Fibroblast of peridontal ligament (primary cell): ENCODE measurements at regions not wholly inside any gene's neighbourhood (a gene's known extent, or its start where the extent isn't known, plus 50 kb on each side); places are given as distances from the start of the nearest gene placed in this dataset.
A peak's percentile ranks its signal among the peaks of the same experiment; 100 is the strongest.

Experiments
- DNase-seq: peaks from one replicate; pipeline ENCODE4 v3.0.0-alpha.2; 2010; ENCODE audit errors: extremely low read depth

DNA sequence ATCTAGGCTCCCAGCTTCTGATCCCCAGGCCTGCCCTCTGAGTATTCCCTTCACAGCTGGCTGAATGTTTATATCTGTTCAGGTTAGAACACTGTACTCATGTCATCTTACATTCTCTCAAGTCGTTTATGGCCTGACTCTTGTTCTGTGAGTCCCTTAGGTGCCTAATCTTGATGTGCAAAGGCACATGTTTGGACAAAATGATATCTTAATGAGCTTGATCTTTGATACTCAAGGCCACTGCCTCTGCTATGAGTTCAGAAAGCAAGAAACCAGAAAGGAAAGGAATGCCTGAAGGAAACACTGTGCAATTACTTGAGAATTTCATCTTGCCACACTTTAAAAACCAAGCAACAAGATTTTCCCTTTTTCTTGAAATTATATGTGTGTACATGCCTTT, 391.8 kb upstream of the ZNF608 start:
- DNase-seq = no peak

DNA sequence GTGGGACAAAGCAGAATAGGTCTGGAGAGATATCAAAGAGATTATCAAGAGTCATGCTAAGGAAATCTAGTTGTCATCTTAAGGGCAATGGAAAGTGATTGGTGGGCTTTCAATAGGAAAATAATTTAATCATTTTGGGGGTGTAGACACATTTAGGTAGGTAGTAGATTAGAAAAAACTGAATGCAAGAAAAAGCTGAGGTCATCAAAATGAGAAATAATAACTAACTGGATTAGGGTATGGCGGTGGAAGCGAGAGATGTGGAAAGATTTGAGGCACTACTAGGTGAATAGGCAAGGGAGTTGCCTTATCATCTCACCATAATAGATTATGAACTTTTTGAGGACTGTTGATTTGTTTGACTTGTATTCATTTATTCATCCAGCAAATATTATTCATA, 393.2 kb upstream of the ZNF608 start:
- no peak for DNase-seq

DNA sequence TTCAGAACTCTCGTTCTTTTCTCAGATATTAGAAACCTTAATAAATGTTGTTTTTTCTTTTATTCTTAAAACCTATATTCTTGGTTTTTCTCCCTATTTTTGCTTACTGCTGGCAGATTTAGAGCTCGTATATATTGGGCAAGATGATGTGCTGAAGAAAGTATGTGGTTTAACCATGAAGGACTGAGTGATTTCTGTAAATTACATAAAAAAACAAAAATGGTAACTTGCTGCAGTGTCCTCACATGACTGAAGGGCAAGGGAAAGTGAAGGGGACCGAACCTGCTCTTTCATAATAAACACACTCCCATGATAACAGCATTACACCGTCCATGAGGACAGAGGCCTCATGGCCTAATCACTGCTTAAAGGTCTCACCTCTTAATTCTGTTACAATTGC, 393.8 kb upstream of the ZNF608 start:
- peak; percentile 64 for DNase-seq

DNA sequence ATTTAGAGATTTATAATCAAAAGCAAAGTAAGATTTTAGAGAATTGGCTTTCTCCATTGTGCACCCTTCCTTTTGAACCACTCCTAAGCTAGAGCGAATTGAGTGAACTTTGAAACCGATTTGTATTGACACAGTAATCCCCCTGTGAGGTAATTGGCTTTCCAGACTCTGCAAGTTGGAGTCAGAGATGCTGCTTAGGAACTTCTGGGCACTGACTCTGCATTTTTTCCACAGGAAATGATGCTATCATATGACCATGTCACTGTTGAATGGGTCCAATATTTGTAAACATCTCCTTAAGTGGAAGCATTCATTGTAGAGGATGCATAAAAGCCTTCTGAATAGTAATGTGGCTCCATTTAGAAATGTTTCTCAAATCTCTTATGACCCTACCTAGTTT, 394.4 kb upstream of the ZNF608 start:
- DNase-seq = peak; percentile 98

DNA sequence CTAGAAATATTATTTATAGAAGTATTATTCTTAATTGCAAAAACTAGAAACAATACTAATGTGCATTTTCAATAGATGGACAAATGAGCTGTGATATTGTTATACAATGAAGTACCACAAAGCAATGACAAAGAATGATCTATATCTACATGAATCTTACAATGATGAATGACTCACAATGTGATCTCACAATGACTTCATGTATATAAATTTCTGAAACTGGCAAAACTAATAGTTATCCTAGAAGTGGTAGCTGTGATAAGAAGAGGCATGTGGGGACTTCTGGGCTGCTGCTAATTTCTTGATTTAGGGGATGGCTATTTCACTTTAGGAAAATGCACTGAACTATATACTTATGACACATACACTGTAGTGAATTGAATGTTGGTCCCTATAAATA, 396.0 kb upstream of the ZNF608 start:
- DNase-seq = no peak

DNA sequence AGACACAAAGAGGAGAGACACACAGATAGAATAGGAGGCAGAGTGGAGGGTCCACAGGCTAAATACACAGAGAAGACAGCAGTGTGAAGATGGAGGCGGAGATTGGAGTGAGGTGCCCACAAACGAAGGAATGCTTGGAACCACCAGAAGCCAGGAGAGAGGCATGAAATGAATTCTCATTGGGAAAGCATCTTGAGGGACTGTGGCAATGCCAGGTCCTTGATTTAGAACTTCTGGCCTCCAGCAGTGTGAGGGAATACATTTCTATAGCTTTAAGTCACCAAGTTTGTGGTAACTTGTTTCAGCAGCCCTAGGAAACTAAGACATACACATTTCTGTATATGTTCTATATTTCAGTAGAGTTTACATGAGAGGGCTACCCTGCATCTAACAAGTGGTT, 396.6 kb upstream of the ZNF608 start:
- DNase-seq = no peak

DNA sequence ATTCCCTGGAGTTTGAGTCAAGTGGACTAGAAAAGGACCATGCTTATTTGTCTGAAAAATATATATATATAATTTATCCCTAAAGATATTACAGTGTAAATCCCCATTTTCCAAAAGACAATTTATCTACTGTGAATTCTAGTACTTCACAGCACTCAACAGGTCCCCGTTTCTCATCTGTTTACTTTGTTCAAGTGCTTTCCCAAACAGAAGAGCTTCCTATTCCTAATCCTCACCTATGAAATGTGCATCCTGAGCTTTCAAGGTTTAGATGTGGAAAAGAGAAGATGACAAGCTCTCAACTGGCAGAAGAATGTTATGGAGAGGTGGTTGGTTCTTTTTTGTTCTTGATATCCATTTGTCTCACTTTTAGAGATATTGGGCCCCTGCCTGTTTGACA, 401.6 kb upstream of the ZNF608 start:
- DNase-seq = no peak

DNA sequence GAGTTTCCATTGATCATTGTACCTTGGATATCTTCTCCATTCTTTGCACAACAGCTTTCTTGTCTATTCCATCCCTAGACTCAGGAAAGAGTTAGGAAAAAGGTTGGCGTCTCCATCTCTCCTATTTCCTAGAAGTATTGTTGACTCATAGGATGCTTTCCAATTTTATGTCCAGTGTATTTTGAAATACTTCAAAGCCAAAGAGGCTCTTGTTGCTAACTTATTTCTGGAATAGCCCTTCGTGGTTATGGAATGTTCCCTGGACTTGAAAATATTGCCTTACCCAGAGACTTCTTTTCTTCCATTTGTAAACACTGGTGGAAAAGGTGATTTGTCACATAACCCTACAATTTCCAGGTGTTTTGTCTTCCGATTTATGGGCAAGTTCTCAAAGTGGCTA, 402.3 kb upstream of the ZNF608 start:
- DNase-seq = peak; percentile 67

DNA sequence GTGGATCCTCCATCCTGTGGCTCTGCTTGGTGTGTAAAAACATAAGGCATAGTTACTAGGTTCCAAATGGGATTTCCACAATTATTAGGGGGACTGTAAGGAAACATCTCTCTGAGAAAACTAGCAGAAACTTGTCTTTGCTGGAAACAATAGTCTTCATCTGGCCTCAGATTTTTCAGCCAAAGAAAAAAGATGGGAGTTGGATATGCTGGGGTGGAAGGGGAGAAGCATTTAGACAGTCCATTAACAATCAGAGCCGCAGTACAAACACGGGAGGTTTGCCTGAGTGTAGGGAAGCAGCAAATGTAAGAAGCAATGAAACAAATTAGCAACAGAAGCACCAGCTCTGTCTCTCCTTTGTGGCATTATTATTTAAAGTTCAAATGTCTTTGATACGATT, 402.7 kb upstream of the ZNF608 start:
- no peak for DNase-seq

DNA sequence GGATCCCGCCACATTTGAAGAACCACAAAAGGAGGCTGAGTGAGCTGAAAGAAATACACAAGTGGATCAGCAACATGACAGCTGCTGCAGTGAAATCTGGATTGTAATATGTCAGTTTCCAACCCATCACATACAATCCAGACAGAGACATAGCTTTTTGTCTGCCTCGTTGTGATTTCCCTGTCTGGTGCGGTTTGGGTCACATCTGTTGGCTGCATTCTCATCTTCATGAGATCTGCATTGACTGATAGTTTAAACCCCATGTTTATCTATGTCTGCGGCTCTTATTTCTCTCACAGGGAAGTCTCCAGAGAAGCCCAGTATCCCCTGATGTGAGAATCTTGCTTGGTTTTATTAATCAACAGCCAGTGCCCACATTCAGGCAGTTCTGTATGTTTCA, 403.1 kb upstream of the ZNF608 start:
- no peak for DNase-seq

DNA sequence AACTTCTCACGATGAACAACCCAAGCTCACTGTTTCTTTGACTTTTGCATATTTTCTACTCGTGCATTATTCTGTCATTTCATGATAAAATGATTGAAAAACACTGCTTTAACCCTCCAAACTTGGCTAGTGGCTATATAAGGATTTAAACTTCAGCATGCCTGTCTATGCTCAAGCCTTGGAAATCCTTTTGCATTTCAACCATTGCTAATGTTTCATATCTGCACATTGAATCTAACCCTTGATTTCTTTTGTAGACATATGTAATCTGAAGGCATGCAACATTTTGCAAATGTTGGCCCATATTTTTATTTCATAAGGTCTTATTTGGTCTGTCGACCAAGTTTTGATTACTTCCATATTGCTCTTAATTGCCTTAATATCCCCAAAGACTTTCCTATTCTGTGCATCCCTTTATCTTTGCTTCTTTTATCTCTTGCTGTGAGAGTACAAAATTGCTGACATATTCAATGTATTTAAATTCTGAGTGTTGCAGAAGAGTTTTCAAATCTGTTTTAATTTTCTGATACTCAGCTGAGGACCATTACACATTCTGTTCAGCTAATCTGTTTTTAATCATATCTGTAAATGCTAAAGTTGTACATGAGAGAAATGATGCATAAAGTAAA, 403.7 kb upstream of the ZNF608 start:
- DNase-seq = no peak

DNA sequence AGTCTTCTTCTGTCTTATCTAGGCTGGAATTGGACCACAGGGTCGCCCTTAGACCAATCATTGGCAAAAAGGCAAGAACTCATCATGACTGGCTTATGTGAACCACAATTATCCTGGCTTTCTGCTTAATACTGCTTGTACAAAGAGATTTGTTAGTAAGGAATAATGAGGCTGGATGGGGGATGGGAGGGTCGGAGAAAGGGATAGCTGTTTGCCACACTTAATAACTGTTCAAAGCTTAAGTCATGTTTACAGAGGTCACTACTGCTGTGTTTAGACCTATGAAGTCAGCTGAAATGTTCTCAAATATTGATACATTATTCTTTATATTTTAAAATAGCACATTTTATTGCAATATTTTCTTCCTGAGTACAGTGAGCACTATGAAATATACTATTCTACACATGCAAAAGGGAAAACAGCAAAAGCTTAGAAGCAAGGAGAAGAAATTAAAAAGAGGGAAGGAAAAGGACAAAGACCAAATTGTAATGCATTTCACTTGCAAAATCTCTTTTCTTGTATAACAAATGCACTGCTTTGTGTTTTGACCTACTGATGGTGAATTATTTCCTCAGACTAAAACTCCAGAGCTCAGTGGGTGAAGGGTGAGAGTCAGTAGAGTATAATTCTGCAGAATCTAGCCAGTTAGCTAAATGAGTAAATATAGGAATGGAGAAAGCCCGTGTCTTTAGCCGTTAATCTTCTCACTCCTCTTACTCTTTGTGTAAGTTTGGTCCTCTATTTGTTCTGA, 404.9 kb upstream of the ZNF608 start:
- no peak for DNase-seq

DNA sequence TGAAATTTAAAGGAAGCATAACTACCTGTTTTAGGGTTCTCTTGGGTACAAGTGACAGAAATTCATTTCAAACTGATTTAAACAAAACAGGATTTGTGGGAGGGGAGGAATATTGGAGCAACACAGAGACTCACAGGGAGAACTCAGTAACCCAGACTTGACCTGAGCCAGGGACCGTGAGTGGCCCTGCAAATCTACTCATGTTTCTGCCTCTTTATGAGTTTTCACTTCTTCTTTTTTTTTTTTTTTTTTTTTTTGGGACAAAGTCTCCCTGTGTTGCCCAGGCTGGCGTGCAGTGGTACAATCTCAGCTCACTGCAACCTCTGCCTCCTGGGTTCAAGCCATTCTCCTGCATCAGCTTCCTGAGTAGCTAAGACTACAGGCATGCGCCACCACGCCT, 405.6 kb upstream of the ZNF608 start:
- DNase-seq = no peak

DNA sequence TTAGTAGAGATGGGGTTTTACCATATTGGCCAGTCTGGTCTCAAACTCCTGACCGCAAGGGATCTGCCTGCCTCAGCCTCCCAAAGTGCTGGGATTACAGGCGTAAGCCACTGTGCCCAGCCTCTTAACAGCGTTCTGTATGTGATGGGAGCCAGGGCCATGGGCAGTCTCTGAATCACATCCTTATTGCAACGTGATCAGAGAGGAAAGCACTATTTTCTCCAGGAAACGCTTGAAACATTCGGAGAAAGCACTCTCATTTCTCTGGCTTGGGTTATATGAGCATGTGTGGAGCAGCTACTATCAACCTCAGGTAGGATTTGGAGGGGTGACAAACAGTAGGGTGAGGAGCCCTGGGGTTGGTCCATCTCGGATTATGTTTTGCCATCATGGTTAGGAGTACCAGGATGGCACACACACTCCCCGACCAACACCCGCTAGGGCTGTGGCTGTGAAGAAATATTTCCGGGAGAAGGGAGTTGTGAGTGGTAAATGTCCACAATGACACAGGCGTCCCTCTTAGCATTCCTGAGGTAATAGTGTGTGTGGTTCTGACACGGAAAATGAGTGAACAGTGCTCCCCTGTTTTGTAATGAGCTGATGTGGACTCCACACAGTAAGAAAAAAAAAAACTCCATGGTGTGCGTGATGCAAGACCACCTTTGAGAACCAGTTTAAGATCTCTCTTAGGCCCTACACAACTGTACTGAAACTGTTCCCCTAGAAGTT, 406.2 kb upstream of the ZNF608 start:
- DNase-seq = no peak

DNA sequence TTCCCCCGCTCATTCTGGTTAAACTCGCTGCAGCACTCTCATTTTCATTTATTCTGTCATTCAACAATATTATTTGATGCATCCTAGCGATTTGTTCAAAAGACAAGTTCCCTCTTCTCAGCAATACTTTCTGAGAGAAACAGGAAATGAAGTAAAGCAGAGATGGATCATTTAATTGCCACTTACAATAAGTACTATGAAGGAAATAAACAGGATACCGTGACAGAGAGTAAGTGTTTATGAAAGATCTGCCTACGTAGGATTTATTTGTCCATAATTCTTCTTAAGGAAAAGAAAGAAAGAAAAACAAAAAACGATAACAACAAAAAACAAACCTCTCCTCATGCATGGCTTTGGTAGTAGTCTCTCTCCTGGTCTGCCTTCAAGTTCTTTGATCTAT, 406.8 kb upstream of the ZNF608 start:
- no peak for DNase-seq

DNA sequence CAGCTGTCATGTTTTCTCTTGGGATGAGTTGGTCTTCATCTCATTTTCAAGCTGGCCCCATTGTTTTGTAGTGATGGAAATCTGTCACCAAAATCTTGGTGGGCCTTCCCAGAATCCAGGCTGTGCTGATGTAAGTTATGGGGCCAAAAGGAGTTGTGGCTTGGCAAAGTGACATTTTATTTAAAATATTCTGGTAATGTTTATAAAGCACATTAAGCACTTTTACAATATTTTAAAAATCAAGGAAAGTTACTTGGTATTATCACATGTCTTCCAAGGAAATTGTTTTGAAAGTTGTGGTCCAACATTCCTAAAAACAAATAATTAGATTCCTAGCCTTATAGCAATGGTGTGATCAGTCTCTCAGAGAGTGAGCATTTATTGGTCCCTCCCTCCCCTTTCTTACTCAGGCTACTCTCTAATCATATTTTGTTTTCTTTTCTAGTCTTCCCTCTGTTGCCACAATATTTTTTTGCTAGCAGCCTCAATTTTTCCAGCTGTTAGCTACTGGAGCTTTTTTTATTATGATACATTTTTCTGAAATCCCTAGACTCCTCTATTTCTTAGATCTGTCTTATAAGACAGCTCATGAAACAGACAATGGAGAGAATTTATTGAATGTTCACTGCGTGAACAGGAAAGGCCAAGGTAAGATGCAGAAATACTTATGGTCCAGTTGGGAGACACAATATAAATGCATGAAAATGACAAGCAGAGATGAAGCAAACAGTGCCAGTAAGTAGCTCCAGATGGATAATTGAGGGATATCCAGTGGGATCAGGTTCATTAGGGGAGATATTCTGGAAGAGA, 408.1 kb upstream of the ZNF608 start:
- DNase-seq = peak; percentile 86

DNA sequence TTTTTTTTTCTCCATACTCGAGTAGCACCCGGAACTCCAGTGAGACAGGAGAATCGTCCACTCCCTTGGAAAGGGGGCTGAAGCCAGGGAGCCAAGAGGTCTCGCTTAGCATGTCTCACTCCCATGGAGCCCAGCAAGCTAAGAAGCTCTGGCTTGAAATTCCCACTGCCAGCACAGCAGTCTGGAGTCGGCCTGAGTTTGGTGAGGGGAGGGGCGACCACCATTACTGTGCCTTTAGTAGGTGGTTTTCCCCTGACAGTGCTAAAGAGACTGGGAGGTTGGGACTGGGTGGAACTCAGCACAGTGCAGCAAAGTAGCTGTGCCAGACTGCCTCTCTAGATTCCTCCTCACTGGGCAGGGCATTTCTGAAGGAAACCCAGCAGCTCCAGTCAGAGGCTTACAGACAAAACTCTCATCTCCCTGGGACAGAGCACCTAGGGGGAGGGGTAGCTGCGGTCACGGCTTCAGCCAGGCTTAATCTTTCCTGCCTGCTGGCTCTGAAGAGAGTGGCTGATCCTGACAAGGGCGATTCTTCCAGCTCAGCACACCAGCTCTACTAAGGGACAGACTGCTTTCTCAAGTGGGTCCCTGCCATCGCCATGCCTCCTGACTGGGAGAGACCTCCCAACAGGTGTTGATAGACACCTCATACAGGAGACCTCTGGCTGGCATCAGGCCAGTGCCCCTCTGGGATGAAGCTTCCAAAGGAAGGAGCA, 414.5 kb upstream of the ZNF608 start:
- no peak for DNase-seq

DNA sequence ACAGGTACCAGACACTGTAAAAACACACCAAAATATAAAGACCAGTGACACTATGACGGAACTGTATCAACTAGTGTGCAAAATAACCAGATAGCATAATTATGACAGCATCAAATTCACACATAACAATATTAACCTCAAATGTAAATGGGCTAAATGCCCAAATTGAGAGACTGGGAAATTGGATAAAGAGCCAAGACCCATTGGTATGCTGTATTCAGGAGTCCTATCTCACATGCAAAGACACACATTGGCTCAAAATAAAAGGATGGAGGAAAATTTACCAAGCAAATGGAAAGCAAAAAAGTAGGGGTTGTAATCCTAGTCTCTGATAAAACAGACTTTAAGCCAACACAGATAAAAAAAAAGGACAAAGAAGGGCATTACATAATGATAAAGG, 416.3 kb upstream of the ZNF608 start:
- DNase-seq = no peak

DNA sequence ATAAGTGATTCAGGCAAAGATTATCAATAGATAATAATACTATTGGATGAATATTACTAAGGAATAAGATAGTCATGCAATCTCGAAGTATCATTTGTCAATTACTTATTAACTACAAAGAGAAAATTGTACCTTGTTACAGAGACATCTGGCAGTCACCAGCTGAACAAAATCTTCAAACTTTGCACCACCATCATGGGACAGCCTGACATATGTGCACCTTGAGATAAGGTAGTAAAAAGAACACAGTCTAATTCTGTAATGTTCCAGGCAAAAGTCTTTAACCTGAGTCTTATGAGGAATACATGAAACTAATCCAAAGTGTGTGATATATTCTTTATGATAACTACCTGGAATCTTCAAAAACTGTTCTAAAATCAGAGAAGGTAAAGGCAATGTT, 423.0 kb upstream of the ZNF608 start:
- DNase-seq = no peak

DNA sequence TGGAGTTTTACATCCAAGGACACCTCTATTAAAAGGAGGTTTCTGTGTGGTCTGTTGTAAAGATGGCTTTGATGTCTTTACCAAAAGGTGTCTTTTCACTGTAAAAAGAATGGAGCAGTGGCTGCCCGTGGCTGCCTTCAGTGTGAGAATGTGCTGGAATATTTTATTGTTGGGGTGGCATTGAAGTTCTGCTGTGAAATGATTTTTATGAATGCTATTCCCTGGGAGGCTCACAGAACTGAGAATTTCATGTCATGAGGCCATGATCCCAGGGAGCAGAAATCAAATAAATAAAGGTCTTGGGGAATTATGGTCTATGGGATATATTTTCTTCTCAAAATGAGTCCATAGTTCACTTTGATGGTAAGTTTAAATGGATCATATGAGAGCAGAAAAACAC, 425.2 kb upstream of the ZNF608 start:
- DNase-seq = no peak

DNA sequence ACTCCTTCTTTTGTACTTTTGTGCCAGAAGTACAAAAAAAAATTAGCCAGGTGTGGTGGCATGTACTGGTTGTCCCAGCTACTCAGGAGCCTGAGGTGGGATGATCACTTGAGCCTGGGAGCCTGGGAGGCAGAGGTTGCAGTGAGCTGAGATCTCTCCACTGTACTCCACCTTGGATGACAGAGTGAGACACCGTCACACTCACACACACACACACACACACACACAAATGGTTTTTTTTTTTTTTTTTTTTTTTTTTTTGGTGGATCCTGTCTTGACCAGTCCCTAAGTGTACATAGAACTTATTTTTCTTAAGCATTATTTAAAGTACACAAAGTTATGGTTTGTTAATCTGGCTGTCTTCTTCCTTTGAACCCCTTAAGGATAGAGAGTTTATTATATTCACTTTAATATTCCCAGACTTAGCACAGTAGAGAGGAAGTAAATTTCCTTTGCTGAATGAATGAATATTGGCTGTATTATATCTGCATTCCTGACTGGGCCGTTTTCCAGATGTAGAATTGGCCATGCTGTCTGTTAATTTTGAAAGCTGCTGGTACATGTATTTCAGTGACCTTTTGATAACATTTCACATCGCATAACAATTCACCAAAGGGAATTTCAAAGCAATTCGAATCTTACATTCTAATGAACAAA, 429.0 kb upstream of the ZNF608 start:
- DNase-seq = peak; percentile 9
